Activated effector memory CD4-positive, alpha-beta T cell treated with Interleukin-2 at 50 U/mL for 16 hours (primary cell): ENCODE measurements at regions not wholly inside any gene's neighbourhood (a gene's known extent, or its start where the extent isn't known, plus 50 kb on each side); places are given as distances from the start of the nearest gene placed in this dataset.

Source experiments
- DNase-seq: peaks from one replicate; pipeline ENCODE4 v3.0.0-alpha.2; 2020

DNA sequence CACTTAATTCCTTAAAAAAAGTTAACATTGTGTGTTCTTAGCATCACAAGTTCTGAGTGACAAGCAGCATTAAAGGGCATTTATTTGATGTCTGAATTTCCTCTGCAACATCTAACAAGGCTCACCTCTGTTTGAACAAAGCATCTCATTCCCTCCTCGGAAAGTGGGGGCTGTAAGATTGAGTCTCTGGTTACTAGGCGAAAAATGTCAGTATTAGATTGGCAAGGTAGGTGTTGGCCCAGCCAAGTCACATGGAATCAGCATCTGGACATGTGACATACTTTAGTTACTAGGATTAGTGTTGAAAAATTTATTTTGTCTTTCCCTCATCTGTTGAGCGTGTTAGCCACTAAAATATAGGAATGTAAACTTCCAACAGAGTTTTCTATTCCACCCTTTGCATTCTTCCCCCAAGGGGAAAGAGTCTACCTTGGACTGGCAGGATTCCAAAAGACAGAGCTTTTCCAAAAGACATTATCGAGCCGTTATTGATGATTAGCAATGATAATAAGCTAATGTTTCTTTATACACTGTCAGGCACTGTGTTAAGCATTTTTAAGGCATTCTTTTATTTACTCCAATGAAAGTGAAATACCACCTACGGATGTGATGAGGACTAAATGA is 194.9 kb upstream of the BTG1 start:
- no peak for DNase-seq

DNA sequence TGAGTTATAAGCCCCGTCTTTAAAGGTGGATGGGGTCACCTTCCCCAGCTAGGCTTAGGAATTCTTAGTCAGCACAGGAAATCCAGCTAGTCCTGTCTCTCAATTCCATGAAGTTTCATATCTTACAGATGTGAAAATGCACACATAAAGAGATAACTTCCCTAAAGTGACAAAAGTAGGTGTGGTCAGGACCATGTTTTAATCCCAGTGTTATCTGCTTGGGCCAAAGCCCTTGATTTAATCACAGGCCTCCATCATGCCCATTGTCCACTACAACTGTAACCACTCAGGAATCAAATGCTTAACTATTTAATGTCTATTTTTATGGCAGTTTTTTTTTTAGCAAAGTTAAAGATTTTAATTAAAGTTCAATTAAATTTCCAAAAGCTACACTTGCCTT is 194.4 kb upstream of the BTG1 start:
- DNase-seq: no peak

DNA sequence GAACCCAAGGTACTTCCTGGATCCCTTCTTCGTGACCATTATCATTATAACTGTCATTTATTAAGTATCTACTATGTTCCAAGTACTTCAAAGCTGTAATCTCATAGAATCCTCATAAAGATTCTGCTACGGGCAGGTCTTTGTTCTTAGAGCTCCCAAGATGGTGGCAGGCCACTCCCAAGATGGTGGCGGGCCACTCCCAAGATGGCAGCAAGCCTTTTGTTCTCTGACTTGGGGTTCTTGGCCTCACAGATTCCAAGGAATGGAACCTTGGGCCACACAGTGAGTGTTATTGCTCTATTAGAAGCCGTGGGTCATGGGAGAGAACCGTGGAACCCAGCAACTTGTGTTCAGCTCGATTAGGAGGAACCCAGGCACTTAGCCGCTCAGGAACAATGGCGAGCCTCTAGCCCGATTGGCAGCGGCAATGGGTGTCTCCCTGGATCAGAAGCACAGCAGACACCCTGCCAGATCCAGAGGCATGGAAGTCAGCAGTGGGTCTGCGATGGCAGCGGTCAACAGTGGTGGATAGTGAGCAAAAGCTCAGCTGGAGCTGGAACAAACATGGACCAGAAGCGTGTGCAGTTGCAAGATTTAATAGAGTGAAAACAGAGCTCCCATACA is 193.7 kb upstream of the BTG1 start:
- no peak for DNase-seq

DNA sequence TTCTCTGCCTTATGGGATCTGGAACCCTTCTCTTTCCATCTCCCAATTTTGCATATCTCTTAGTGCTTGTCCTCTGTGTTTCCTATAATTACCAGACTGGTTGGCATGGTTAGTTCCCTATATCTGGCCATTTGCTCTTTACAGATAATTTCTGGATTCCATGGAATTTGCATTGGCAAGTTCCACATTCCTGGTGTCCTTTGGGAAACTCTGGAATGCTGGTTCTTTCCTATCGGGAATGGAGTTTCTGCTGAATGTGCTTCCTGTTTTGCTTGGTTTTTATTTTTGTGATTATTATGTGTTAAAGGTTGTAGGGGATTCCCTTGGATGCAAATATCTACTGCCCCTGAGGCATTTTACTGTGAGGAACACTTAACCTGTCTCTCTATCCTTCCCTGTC is 193.0 kb upstream of the BTG1 start:
- no peak for DNase-seq

DNA sequence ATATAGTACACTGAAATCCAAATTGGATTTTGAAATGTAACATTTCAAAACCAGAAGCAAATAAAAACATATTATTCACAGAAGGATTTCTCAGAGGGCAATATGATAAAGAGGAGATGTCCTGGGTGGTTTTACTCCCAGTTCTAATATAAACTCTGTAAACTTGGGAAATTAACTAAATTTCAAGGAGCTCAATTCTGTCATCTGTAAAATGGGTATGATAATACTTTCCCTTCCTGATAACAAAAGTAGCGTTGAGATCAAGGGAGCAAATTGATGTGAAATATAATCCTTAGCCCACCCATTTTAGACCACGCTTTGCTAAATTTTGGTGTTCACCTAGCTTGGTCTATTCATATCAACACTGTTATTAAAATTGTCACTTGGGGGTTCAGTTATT is 192.5 kb upstream of the BTG1 start:
- no peak for DNase-seq

DNA sequence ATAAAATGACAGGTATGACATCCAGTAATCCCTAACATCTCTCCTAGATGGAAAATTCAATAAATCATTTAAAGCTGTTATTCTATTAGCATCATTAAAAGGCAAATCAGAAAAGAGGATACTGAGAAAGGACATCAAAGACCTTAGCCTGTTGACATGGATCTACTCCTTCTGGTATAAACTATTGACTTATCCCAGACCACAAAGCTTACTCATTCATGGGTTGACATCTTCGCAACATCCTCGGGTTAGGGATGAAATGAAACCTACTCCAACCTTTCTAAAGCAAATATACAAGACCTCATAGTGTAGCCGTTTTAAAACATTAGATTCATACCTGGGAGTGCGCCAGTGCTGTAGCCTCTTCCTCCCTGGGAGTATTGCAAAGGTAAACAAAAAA is 191.5 kb upstream of the BTG1 start:
- DNase-seq: no peak

DNA sequence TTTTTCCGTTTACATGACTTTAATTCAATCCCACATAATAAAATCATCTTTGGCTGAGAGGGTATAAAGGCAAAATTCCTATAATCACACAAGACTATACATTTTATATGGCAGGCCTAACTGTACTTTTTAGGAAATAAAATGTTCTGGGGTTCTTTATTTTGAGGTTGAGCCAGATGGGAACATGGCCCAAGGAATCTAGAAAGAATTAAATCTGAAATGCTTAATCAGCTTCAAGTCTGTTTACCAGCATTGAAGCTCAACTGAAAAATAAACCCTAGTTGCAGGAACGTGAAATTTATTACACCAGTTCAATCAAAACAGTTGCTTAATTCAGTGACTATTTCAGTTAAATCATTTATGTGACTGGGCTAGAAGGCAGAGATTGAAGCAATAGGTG is 191.0 kb upstream of the BTG1 start:
- no peak for DNase-seq

DNA sequence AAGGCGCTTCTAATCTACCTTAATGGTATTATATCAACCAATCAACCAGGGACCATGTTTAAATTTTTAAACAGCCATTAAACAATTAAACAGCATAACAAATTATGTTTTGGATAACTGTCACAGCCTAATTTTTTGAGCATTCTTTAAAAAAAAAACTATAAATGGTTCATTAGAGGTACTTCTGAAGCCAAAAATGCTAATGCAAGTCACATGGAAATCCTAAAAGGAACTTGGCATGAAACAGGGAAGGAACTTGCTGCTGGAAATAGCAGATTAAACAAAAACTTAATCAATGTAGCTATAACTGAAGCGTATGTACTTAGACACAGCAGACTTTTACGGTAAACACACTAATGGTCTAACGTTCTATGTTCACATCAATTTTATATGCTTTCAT is 190.2 kb upstream of the BTG1 start:
- DNase-seq: no peak

DNA sequence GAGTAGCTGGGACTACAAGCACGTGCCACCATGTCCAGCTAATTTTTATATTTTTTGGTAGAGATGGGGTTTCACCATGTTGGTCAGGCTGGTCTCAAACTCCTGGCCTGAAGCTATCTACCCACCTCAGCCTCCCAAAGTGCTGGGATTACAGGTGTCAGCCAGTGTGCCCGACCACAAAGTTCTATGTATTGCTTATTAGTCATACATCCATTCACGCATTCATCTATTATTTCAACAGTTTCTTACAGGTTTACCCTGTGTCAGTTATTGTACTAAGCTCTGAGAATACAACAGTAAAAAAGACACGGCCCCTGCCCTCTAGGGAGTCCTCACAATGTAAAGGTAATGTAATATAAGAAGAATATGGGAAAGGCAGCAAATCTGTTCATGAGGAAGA is 188.9 kb upstream of the BTG1 start:
- no peak for DNase-seq

DNA sequence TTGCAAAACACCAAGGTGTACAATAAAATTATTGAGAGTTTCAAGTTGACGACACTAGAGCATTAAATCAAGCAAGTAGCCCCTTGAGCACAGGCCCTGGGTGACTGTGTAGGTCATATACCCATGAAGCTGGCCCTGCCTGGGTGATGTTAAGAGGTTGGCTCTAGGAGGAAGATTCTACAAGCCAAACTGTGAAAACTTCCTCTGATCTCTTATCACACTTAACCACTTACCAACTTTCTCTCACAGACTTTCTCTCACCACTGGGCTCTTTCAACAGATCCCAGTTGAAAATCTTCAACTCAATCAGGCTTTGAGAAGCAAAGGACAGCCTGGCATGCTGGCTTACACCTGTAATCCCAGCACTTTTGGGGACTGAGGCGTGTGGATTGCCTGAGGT is 186.9 kb upstream of the BTG1 start:
- DNase-seq: no peak

DNA sequence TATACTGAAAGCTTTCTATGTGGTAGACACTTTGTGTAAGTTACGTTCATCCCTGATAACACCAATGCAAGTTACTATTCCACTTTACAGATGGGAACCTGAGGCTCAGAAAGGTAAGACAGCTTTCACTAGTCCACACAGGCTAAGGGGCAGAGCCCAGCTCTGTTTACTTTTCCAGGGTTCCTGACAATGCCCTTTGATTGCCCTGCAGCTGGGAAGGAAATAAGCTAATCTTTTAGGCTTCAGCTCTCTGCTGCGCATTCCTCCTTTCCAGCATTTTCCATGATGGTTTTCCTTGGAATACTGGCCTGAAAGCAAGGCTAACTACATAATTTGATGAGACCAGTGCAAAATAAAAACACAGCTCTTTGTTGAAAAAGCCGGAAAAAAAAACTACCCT is 185.7 kb upstream of the BTG1 start:
- no peak for DNase-seq

DNA sequence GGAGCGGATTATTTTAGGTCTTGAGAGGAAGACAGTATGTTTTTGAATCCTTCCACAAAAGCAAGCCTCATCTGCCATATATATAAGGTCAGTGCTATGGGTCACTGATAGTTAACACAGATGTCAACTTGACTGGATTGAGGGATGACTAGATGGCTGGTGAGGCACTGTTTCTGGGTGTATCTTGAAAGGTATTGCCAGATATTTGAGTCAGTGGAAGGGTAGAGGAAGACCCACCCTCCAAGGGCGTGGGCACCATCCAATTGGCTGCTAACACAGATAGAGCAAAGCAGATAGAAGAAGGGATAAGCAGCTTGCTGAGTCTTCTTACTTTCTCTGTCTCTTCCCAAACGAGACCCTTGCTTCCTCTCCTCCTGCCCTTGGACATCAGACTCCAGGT is 185.0 kb upstream of the BTG1 start:
- no peak for DNase-seq

DNA sequence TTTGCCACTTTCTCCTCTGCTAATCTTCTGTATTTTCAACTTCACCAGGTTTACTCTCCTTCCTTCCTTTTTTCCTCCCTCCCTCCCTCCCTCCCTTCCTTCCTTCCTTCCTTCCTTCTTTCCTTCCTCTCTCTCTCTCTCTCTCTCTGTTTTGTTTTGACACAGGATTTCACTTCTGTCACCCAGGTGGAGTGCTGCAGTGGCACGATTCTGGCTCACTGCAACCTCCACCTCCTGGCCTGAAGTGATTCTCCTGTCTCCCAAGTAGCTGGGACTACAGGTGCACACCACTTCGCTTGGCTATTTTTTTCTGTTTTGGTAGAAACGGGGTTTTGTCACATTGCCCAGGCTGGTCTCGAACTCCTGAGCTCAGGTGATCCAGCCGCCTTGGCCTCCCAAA is 181.2 kb upstream of the BTG1 start:
- no peak for DNase-seq

DNA sequence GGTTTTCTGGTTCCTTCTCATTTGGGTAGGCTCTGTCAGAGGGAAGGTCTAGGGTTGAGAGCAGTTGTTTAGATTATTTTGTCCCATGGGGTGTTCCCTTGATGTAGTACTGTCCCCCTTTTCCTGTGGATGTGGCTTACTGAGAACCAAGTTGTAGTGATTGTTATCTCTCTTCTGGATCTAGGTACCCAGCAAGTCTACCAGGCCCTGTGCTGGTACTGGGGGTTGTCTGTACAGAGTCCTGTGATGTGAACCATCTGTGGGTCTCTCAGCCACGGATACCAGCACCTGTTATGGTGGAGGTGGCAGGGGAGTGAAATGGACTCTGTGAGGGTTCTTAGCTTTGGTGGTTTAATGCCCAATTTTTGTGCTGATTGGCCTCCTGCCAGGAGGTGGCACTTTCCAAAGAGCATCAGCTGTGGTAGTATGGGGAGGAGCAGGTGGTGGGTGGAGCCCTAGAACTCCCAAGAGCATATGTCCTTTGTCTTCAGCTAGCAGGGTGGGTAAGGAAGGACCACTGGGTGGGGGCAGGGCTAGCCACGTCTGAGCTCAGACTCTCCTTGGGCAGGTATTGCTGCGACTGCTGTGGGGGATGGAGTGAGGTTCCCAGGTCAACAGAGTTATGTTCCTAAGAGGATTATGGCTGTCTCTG is 179.3 kb upstream of the BTG1 start:
- no peak for DNase-seq

DNA sequence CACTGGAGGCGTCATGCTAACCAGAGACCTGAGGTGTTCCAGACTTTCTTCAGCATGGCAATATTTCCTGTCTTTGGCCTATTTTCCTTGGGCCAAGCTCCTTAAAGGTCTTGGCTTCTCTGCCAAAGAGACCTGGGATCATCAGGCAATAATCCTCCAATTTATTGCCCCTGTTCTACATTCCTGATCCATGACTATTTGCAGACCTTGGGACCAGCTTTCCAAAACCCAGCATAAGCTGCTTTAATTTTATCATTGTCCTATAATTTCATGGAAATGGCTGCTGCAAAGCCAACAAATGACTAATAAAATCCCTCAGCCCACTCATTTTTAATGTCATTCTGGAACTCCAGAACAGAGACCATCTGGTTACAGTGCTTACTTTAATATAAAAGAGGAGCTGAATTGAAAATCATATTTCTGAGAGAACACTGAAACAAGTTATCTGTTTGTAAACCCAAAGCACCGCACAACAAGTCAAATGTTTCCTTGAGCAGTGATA is 166.9 kb upstream of the BTG1 start:
- no peak for DNase-seq

DNA sequence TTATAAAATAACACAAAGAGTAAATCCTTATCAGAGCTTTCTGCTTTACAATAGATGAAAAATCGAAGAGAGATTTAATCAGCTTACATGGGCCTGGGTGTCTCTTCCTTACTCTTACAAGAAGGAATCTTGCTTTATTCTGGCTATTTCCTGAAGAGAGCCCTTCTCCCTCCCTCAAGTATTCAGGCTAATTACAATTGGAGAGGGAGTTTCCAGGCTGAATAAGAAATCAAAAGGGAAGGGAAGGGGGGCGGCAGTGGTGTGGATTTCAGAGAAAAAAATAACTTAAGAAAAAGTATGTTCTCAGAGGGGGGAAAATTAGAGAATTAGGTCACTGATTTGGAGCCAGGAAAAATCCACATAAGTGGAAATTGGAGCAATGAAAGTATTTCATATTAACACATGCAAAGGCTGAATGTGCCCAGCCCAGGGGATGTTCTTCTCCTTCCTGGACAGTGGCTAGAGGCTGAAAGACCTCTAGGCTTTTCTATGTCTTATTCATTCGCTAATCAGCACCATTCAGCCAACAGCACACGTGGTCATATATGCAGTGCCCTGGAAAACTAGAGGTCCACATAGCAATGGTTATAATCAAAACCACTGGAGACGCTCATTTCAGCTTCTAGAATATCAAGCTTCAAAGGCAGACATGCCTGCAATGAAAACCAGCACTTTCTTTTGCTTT is 158.9 kb upstream of the BTG1 start:
- no peak for DNase-seq

DNA sequence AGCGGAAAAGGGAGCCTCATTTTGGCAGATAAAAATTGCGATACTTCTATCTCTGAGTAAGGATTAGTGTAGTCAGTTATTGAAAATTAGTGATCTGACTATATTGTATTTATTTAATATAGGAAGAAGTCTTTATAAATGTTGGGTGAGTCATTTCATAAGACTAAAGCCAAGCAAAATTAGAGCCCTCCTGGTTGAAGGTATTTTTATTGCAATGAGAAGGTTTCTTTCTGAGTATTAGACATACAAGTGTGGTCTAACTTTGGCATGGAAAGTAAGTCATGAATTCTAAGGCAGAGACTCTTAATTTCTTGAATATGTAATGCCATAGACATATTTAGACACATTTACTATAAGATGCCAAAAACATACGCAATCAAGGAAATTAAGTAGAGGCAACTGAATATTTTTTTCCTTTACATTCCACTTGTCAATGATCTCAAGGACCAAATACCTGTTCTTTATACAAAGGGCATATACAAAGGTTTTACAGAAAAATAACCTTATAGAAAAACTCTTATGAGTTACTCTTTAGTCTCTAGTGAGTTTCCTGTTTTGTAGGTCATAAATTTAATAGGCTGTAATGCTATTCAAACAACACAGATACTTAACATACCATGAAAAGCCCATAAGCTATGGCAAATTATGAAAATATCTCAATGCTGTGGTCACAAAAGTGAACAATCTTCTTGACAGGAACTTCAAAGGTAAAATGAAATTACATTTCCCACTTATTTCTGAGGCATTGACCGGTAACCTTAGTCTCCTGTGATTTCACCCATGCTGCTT is 156.6 kb upstream of the BTG1 start:
- no peak for DNase-seq

DNA sequence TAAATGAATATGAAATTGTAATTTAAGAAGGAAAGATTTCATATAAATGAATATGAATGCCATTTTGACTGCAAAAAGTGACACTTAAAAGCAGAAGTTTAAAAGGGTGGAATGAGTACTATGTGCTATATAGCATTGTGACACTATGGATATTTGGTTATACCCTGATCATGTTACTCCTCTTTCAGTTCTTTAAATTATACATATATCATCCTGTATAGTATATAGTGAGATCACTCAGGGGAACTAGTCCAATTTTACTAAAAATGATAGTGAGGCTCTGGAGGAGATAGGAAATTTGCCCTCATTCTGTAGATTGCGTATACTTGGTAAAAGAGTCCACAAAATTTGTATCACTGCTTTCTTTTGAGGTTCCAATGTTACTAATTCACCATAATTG is 155.7 kb upstream of the BTG1 start:
- no peak for DNase-seq

DNA sequence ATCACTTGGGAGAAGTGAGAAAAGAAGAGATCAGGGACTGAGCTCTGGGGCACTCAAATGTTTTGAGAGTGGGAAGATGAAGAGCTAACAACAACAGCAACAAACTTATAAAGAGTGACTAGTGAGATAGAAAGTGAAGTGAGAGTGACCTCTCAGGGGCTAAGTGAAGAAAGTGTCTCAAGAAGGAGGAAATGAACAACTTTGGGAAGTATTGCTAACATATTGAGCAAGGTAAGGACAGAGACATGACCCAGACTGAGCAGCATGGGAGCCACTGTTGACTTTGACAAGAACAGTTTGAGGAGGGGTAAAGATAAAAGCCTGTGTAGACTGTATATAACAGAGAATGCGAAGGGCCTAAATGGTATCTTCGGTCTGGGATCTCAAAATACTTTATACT is 155.1 kb upstream of the BTG1 start:
- no peak for DNase-seq

DNA sequence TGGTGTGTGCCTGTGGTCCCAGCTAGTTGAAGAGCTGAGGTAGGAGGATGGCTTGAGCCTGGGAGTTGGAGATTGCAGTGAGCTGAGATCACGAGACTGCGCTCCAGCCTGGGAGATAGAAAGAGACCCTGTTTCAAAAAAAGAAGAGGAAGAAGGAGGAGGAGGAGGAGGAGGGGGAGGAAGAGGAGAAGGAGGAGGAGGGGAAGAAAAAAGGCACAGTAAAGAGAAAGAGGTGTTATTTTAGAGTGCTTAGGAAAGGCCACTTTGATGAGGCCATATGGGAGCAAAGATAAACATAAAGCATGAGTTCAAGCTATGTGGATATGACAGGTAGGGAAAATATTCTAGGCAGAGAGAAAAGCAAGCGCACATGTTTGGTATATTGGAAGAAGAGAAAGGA is 154.1 kb upstream of the BTG1 start:
- no peak for DNase-seq

DNA sequence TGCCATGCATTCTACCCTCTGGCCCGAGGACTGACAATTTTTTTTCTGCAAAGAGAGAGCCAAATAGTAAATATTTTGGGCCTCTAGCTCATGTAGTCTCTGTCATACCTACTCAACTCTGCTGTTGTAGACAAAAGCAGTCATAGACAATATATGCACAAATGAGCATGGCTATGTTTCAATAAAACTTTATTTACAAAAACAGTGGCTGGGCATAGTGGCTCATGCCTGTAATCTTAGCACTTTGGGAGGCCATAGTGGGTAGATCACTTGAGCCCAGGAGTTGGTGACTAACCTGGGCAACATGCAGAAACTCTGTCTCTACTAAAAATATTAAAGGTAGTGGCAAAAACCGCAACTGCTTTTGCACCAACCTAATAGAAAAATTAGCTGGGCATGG is 153.7 kb upstream of the BTG1 start:
- no peak for DNase-seq

DNA sequence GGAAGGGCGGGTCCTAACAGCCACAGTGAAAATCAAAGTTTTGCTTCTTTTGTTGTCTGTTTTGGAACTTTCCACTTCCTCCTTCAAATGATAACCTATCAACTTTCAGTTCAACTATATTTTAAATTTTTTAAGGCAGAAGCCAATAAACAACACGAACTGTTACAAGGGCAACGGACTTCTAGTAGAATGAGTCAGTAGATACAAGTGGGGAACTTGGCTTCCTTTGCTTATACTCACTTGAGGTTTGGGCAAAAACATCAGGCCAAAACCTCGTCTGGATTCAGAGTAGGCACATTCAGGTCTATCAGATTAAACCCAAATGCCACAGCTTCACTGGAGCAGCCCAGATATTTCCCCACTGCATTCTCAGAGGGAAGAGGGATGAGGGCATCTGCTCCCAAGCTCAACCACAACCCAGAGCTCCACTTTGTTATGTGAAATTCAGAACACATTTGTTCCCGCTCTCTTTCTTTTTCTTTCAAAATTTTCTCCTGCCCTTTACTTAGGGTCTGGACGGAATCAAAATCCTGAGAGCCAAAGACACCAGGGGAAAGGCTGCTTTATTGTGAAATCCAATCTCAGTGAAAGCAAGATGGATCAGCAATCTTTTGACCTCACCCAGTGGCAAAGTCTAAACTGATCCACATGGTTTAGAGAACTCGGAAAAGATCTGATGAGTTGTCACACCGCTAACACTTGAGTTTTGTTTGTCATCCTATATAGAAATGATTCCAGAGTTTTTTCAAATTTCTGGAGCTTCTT is 152.5 kb upstream of the BTG1 start:
- DNase-seq: no peak

DNA sequence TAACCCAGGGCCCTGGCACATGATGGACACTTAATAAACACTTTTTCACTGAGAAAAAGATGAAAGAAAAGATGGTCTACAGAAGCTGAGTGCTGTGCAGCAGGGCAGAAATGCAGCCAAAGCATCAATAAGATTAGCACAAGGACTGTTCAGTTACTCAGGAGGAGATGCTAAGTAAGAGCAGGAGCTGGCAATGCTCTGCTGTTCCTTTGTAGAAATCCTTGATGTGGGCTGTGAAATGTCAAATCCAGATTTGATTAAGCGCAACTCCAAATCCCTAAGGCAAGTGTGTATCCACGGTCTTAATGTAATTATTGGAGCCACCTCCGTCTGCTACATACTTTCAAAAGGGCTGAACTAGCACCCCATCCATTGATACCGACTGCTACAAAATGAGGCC is 151.8 kb upstream of the BTG1 start:
- no peak for DNase-seq
